ENCODE measurements at regions not wholly inside any gene's neighbourhood (a gene's known extent, or its start where the extent isn't known, plus 50 kb on each side); places are given as distances from the start of the nearest gene placed in this dataset.

DNA sequence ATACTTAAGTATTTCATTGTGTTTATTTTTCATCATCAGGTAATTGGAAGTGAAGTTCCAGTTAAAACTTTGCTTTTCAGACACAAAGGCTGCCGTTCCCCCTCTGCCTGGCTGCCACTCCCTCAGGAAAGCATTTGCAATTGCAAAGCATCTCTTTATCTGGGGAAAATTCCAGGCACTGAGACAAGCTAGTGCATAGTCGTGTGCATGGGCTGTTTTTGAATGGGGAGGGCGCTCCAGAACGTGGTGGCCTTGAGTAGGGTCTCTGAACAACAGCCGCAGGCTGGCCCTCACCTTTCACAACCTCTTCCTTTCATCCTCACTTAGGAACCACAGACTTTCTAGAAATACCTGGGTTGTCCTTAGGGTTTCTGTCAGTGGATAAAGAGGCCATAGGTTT lies 285.1 kb upstream of the ADAMTS16 start:
- H3K79me2 ChIP-seq (ENCODE audit: insufficient read depth, low read depth, low read length): no peaks in the 10 kb centered on the region
- intact Hi-C loops (cut with micrococcal nuclease; ENCODE audit: unreplicated experiment): no loop called here

DNA sequence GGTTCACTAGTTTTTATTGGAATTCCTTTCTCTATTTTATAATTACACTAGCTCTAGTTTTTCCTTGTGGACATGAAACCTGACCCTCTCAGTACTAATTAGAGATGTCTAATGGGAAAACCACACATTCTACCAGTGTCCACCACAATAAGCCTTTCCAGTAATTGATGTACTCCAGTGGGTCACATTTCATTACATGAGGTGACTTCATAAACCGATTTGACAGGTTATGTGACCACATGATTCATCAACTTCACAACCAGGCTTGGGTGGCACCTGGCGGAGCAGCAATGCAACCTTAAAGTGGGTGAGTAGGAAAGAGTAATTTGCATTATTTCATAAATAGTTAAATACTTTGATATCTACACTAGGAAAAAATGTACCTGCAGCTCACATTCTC lies 284.2 kb upstream of the ADAMTS16 start:
- no peak overlapping the region for H2AFZ ChIP-seq (ENCODE audit: low read length)
- no TSS peak for BruUV-seq (replicated peaks)
- H3K4me1 ChIP-seq (ENCODE audit: insufficient read depth, low read length, poor library complexity, severe bottlenecking): no peaks in the 10 kb centered on the region
- no peaks in the 10 kb centered on the region for H4K20me1 ChIP-seq (ENCODE audit: insufficient read depth, low read length)
- ChIA-PET POLR2A (interaction anchor here (0.5 kb wide), 1 partner anchor 1139 kb away, joined by 4 read pairs; no protein-coding TSS in a partner anchor), CTCF (ENCODE audit: unreplicated experiment) (no interaction called here)
- H3K9me3 ChIP-seq (ENCODE audit: low read length): no peaks in the 10 kb centered on the region
- H3K9me2 ChIP-seq (ENCODE audit: insufficient read depth, low read length): no peaks in the 10 kb centered on the region
- H3K4me2 ChIP-seq (ENCODE audit: low read length): no peak overlapping the region
- intact Hi-C loops (cut with micrococcal nuclease; ENCODE audit: unreplicated experiment): no loop called here
- no peak overlapping the region for H3K27ac ChIP-seq (ENCODE audit: low read depth, low read length, poor library complexity, severe bottlenecking)
- TF ChIP-seq EZH2phosphoT487 (IDR thresholded peaks at IDR 0.05; ENCODE audit: borderline replicate concordance, low read depth, low read length): no peak
- no peaks in the 10 kb centered on the region for H3K79me2 ChIP-seq (ENCODE audit: insufficient read depth, low read depth, low read length)
- no peak overlapping the region for H3K4me3 ChIP-seq (ENCODE audit: low read depth, low read length, poor library complexity, severe bottlenecking)
- H3K36me3 ChIP-seq (ENCODE audit: insufficient read depth, low read length): no peaks in the 10 kb centered on the region
- DNase-seq (ENCODE audit: low spot score): no peak

More for the DNA sequence above, 285.1 kb upstream of the ADAMTS16 start:
- no peaks in the 10 kb centered on the region for H3K9me2 ChIP-seq (ENCODE audit: insufficient read depth, low read length)
- ChIA-PET POLR2A (interaction anchor here (0.5 kb wide), 1 partner anchor 1138 kb away, joined by 4 read pairs; no protein-coding TSS in a partner anchor), CTCF (ENCODE audit: unreplicated experiment) (no interaction called here)
- H3K27ac ChIP-seq (ENCODE audit: low read depth, low read length, poor library complexity, severe bottlenecking): no peak overlapping the region
- no peaks in the 10 kb centered on the region for H4K20me1 ChIP-seq (ENCODE audit: insufficient read depth, low read length)
- no peaks in the 10 kb centered on the region for H3K9me3 ChIP-seq (ENCODE audit: low read length)
- TF ChIP-seq, protein P1, sequence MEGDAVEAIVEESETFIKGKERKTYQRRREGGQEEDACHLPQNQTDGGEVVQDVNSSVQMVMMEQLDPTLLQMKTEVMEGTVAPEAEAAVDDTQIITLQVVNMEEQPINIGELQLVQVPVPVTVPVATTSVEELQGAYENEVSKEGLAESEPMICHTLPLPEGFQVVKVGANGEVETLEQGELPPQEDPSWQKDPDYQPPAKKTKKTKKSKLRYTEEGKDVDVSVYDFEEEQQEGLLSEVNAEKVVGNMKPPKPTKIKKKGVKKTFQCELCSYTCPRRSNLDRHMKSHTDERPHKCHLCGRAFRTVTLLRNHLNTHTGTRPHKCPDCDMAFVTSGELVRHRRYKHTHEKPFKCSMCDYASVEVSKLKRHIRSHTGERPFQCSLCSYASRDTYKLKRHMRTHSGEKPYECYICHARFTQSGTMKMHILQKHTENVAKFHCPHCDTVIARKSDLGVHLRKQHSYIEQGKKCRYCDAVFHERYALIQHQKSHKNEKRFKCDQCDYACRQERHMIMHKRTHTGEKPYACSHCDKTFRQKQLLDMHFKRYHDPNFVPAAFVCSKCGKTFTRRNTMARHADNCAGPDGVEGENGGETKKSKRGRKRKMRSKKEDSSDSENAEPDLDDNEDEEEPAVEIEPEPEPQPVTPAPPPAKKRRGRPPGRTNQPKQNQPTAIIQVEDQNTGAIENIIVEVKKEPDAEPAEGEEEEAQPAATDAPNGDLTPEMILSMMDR (conservative IDR thresholded peaks at IDR 0.05; ENCODE audit: low read length): no peak
- no peak for TF ChIP-seq EZH2phosphoT487 (IDR thresholded peaks at IDR 0.05; ENCODE audit: borderline replicate concordance, low read depth, low read length)
- no peak overlapping the region for H2AFZ ChIP-seq (ENCODE audit: low read length)
- no TSS peak for BruUV-seq (replicated peaks)
- no peaks in the 10 kb centered on the region for H3K36me3 ChIP-seq (ENCODE audit: insufficient read depth, low read length)
- H3K4me3 ChIP-seq (ENCODE audit: low read depth, low read length, poor library complexity, severe bottlenecking): no peak overlapping the region
- no peaks in the 10 kb centered on the region for H3K4me1 ChIP-seq (ENCODE audit: insufficient read depth, low read length, poor library complexity, severe bottlenecking)
- H3K4me2 ChIP-seq (ENCODE audit: low read length): no peak overlapping the region
- no peak for DNase-seq (ENCODE audit: low spot score)

DNA sequence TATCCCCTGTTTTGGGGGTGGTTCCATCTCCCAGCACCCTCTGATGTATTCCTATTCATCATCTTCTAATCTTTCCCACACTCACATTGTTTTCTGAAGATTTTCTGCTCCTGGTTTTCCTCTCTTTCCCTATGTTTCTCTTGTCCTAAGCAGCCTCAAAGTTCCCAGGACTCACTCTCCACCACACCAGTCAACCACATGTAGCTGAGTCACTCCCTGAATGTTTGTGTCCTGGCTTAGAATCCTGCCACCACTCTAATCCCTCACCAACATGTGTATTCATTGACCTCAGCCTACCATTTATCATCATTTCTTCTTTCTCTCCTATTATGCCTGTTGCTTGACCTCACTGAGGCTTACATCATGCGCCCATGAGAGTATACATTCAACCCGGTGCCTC lies 282.4 kb upstream of the ADAMTS16 start:
- ChIA-PET POLR2A (no interaction called here), CTCF (ENCODE audit: unreplicated experiment) (no interaction called here)
- no peaks in the 10 kb centered on the region for H3K9me3 ChIP-seq (ENCODE audit: low read length)
- no TSS peak for BruUV-seq (replicated peaks)
- H3K4me3 ChIP-seq (ENCODE audit: low read depth, low read length, poor library complexity, severe bottlenecking): no peak overlapping the region
- H4K20me1 ChIP-seq (ENCODE audit: insufficient read depth, low read length): no peaks in the 10 kb centered on the region
- H3K9me2 ChIP-seq (ENCODE audit: insufficient read depth, low read length): no peaks in the 10 kb centered on the region
- no peak overlapping the region for H2AFZ ChIP-seq (ENCODE audit: low read length)
- no peak overlapping the region for H3K4me2 ChIP-seq (ENCODE audit: low read length)
- no peak for DNase-seq (ENCODE audit: low spot score)
- intact Hi-C loops (cut with micrococcal nuclease; ENCODE audit: unreplicated experiment): no loop called here
- H3K27ac ChIP-seq (ENCODE audit: low read depth, low read length, poor library complexity, severe bottlenecking): no peak overlapping the region
- TF ChIP-seq EZH2phosphoT487 (IDR thresholded peaks at IDR 0.05; ENCODE audit: borderline replicate concordance, low read depth, low read length): no peak
- H3K4me1 ChIP-seq (ENCODE audit: insufficient read depth, low read length, poor library complexity, severe bottlenecking): no peaks in the 10 kb centered on the region
- no peaks in the 10 kb centered on the region for H3K36me3 ChIP-seq (ENCODE audit: insufficient read depth, low read length)
- H3K79me2 ChIP-seq (ENCODE audit: insufficient read depth, low read depth, low read length): no peaks in the 10 kb centered on the region

Measured in OCI-LY7 (cell line).